GM12878 (cell line): ENCODE measurements at regions not wholly inside any gene's neighbourhood (a gene's known extent, or its start where the extent isn't known, plus 50 kb on each side); places are given as distances from the start of the nearest gene placed in this dataset.

ENCODE experiments used
- ATAC-seq: fragments of 200-7000 bp; cut with Tn5 transposase; 3 replicates; pipeline ENCODE4 v1.9.1; 2020; ENCODE audit warnings: mild to moderate bottlenecking, moderate library complexity
- BruUV-seq: library from RNA; stranded (reverse); fragments of 400-500 nt; replicated peaks from 2 replicates; lab custom pipeline; 2021; lab: Mats Ljungman, UMichigan
- CTCF ChIA-PET: fragments of 300-600 bp; sonication (Branson Sonifier 250); formaldehyde crosslinking; extraction: SDS; loops from one replicate; lab custom pipeline; 2021; ENCODE audit warnings: inconsistent platforms; lab: Yijun Ruan, JAX
- POLR2A ChIA-PET: fragments of 350-600 bp; formaldehyde crosslinking; extraction: SDS; loops from one replicate; lab custom pipeline; 2021; ENCODE audit warnings: inconsistent platforms; lab: Charles Lee
- RAD21 ChIA-PET: fragments of 300-600 bp; sonication (Branson Sonifier 250); formaldehyde crosslinking; loops from one replicate; lab custom pipeline; 2023; ENCODE audit warnings: antibody characterized with exemption; ENCODE audit not compliant: unreplicated experiment; lab: Charles Lee
- SMC1A ChIA-PET: fragments of 300-600 bp; sonication (Branson Sonifier 250); formaldehyde crosslinking; loops from one replicate; lab custom pipeline; 2023; ENCODE audit not compliant: unreplicated experiment, uncharacterized antibody; lab: Charles Lee
- DNase-seq: peaks from one replicate; pipeline ENCODE4 v3.0.0-alpha.2; 2011; ENCODE audit warnings: low read depth, low spot score
- FAIRE-seq: peaks from 3 replicates; lab custom pipeline; 2011; peaks lifted over from hg19 to GRCh38; lab: Jason Lieb, UNC
- H2AFZ ChIP-seq: 2 replicates; pipeline ENCODE4 v1.6.0; 2011; ENCODE audit warnings: low read depth, low read length, control low read depth; ENCODE audit not compliant: control insufficient read depth
- H3K27ac ChIP-seq: 2 replicates; pipeline ENCODE4 v1.5.1; 2011; ENCODE audit warnings: control low read depth; ENCODE audit not compliant: control insufficient read depth, insufficient read depth
- H3K27me3 ChIP-seq, 2 experiments: replicated peaks in 1 of 2; 2 replicates each; pipeline versions ENCODE4 v1.6.0 to v1.6.1; 2011; ENCODE audit warnings: low read length in 1 of 2; ENCODE audit not compliant: control insufficient read depth in 2 of 2, insufficient read depth in 2 of 2
- H3K36me3 ChIP-seq, 2 experiments: 2 replicates each; pipeline ENCODE4 v1.5.1; 2011; ENCODE audit warnings: low read length in 1 of 2; ENCODE audit not compliant: control insufficient read depth in 2 of 2, insufficient read depth in 2 of 2
- H3K4me1 ChIP-seq: 2 replicates; pipeline ENCODE4 v1.6.1; 2011; ENCODE audit warnings: mild to moderate bottlenecking, low read length, moderate library complexity, mixed read lengths; ENCODE audit not compliant: control insufficient read depth, insufficient read depth
- H3K4me2 ChIP-seq: 2 replicates; pipeline ENCODE4 v1.6.0; 2011; ENCODE audit warnings: control low read depth; ENCODE audit not compliant: control insufficient read depth, insufficient read depth
- H3K4me3 ChIP-seq: fragments of 200-600 bp; sonication (generic); 2 replicates; pipeline ENCODE4 v1.5.1; 2016
- H3K79me2 ChIP-seq: 2 replicates; pipeline ENCODE4 v1.6.0; 2011; ENCODE audit warnings: low read length; ENCODE audit not compliant: control insufficient read depth, insufficient read depth
- H3K9ac ChIP-seq: 2 replicates; pipeline ENCODE4 v1.8.0; 2011; ENCODE audit warnings: low read length, control low read depth, mixed read lengths; ENCODE audit not compliant: control insufficient read depth, insufficient read depth
- H3K9me3 ChIP-seq: replicated peaks from 3 replicates; pipeline ENCODE4 v1.5.1; 2011; ENCODE audit warnings: mild to moderate bottlenecking, low read length; ENCODE audit not compliant: control insufficient read depth, insufficient read depth
- H4K20me1 ChIP-seq: 2 replicates; pipeline ENCODE4 v1.6.0; 2011; ENCODE audit not compliant: control insufficient read depth, insufficient read depth
- RCOR1 ChIP-seq: conservative IDR thresholded peaks from 2 replicates; pipeline ENCODE4 v1.6.1; 2012; ENCODE audit warnings: low read depth, low read length, improper control_type of control experiment
- SMC3 ChIP-seq: IDR thresholded peaks from 2 replicates; pipeline ENCODE4 v1.6.1; 2011; ENCODE audit warnings: low read length, improper control_type of control experiment, borderline replicate concordance
- YBX1 ChIP-seq: fragments of 450-650 bp; IDR thresholded peaks from 2 replicates; pipeline ENCODE4 v1.6.1; 2016; ENCODE audit warnings: antibody characterized with exemption
- ZBTB11 ChIP-seq: fragments of 450-650 bp; formaldehyde crosslinking; IDR thresholded peaks from 2 replicates; pipeline ENCODE4 v1.5.0; 2022; ENCODE audit warnings: mild to moderate bottlenecking, missing genetic modification characterization
- ZNF384 ChIP-seq: IDR thresholded peaks from 2 replicates; pipeline ENCODE4 v1.6.1; 2012; ENCODE audit warnings: low read depth, mild to moderate bottlenecking, low read length, improper control_type of control experiment, borderline replicate concordance
- WGBS: methylation state at CpG from one replicate; pipeline ENCODE4 v1.1.6; 2016; ENCODE audit warnings: low lambda C conversion rate; ENCODE audit not compliant: insufficient replicate concordance, insufficient coverage; ENCODE audit errors: missing lambda C conversion rate; 5-methylcytosine and 5-hydroxymethylcytosine counted together
- in situ Hi-C: fragments of 300-500 bp; cut with MboI; formaldehyde crosslinking; loops from 9 replicates; pipeline ENCODE4 v1.14.3; 2018; ENCODE audit warnings: mixed read lengths
- intact Hi-C: fragments of 100-400 bp; cut with micrococcal nuclease; formaldehyde crosslinking; loops from one replicate; pipeline ENCODE4 v1.14.2; 2022; ENCODE audit not compliant: unreplicated experiment
- TF ChIP-seq, protein P1 (sequence below): fragments of 450-650 bp; IDR thresholded peaks from 2 replicates; pipeline ENCODE4 v1.6.1; 2017; ENCODE audit warnings: borderline replicate concordance
- TF ChIP-seq, protein P2 (sequence below): IDR thresholded peaks from 2 replicates; pipeline ENCODE4 v1.6.1; 2011; ENCODE audit warnings: low read depth, mild to moderate bottlenecking, low read length, moderate library complexity, borderline replicate concordance; ENCODE audit errors: extremely low read depth

DNA sequence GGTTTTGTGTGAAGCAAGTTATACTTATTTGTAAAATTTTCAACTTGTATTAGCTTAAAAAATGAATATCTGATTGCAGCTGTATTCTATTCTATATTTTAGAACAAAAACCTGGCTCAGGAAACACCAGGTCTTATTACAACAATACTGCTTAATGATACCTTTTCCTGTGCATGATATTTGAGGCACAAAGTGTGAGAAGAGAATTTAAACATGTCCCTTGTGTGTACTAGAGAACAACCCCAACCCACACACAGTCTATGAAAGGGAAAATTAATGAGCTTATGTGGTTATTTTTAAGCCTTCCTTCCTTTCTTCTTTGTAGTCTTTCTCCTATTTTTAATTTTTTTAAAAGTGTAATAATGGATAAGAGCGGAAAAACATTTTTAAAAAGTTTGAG, 122.6 kb upstream of the MON1B start:
- RAD21 ChIA-PET: no interaction called here
- no peak for ATAC-seq
- in situ Hi-C loops (no loop called here), intact Hi-C loops (no loop called here)
- Histone ChIP-seq H3K9me3 (no peaks in the 10 kb centered on the region), H2AFZ (no peak overlapping the region), H4K20me1 (no peaks in the 10 kb centered on the region), H3K4me1 (no peaks in the 10 kb centered on the region), H3K79me2 (no peaks in the 10 kb centered on the region), H3K4me3 (no peak overlapping the region), H3K9ac (no peak overlapping the region), H3K27me3 (no peaks in the 10 kb centered on the region), H3K36me3 (no peaks in the 10 kb centered on the region), H3K27ac (no peak overlapping the region), H3K4me2 (no peak overlapping the region)
- SMC1A ChIA-PET: interaction anchor here (1.0 kb wide), 1 partner anchor 11 kb away, joined by 4 read pairs; no protein-coding TSS in a partner anchor
- TF ChIP-seq SMC3: no peak
- TF ChIP-seq, protein P1, sequence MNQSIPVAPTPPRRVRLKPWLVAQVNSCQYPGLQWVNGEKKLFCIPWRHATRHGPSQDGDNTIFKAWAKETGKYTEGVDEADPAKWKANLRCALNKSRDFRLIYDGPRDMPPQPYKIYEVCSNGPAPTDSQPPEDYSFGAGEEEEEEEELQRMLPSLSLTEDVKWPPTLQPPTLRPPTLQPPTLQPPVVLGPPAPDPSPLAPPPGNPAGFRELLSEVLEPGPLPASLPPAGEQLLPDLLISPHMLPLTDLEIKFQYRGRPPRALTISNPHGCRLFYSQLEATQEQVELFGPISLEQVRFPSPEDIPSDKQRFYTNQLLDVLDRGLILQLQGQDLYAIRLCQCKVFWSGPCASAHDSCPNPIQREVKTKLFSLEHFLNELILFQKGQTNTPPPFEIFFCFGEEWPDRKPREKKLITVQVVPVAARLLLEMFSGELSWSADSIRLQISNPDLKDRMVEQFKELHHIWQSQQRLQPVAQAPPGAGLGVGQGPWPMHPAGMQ: no peak
- TF ChIP-seq, protein P2, sequence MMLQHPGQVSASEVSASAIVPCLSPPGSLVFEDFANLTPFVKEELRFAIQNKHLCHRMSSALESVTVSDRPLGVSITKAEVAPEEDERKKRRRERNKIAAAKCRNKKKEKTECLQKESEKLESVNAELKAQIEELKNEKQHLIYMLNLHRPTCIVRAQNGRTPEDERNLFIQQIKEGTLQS: no peak
- no peak for TF ChIP-seq ZNF384
- no peak for TF ChIP-seq YBX1
- no peak for TF ChIP-seq RCOR1
- no peak for TF ChIP-seq ZBTB11 (CRISPR knock-in tag)
- 19% methylated on average over 1 of the region's 1 CpG for WGBS
- POLR2A ChIA-PET: no interaction called here
- no peak for FAIRE-seq
- DNase-seq: no peak
- no TSS peak for BruUV-seq
- CTCF ChIA-PET: no interaction called here
